GM12891 (cell line): ENCODE measurements at regions not wholly inside any gene's neighbourhood (a gene's known extent, or its start where the extent isn't known, plus 50 kb on each side); places are given as distances from the start of the nearest gene placed in this dataset.

Experiments used
- DNase-seq: peaks from one replicate; pipeline ENCODE4 v3.0.0; 2011; ENCODE audit warnings: low spot score; ENCODE audit not compliant: insufficient read length
- FAIRE-seq: peaks from 2 replicates; lab custom pipeline; 2011; peaks lifted over from hg19 to GRCh38; lab: Jason Lieb, UNC
- PAX5 ChIP-seq: IDR thresholded peaks from 2 replicates; pipeline ENCODE4 v1.6.1; 2011; ENCODE audit warnings: low read length, moderate library complexity, mild to moderate bottlenecking; ENCODE audit not compliant: insufficient read depth, severe bottlenecking
- POLR2A ChIP-seq: IDR thresholded peaks from 2 replicates; pipeline ENCODE4 v1.6.1; 2011; ENCODE audit warnings: low read depth, low read length, control low read depth
- POLR2AphosphoS5 ChIP-seq: IDR thresholded peaks from 2 replicates; pipeline ENCODE4 v1.6.1; 2011; ENCODE audit warnings: low read depth, low read length, control low read depth
- POU2F2 ChIP-seq: IDR thresholded peaks from 2 replicates; pipeline ENCODE4 v1.6.1; 2011; ENCODE audit warnings: low read depth, mild to moderate bottlenecking, control low read depth, low read length, moderate library complexity
- SPI1 ChIP-seq: IDR thresholded peaks from 2 replicates; pipeline ENCODE4 v1.6.1; 2011; ENCODE audit warnings: low read depth, low read length, control low read depth
- TAF1 ChIP-seq: IDR thresholded peaks from 2 replicates; pipeline ENCODE4 v1.6.1; 2011; ENCODE audit warnings: low read depth, low read length, control low read depth

DNA sequence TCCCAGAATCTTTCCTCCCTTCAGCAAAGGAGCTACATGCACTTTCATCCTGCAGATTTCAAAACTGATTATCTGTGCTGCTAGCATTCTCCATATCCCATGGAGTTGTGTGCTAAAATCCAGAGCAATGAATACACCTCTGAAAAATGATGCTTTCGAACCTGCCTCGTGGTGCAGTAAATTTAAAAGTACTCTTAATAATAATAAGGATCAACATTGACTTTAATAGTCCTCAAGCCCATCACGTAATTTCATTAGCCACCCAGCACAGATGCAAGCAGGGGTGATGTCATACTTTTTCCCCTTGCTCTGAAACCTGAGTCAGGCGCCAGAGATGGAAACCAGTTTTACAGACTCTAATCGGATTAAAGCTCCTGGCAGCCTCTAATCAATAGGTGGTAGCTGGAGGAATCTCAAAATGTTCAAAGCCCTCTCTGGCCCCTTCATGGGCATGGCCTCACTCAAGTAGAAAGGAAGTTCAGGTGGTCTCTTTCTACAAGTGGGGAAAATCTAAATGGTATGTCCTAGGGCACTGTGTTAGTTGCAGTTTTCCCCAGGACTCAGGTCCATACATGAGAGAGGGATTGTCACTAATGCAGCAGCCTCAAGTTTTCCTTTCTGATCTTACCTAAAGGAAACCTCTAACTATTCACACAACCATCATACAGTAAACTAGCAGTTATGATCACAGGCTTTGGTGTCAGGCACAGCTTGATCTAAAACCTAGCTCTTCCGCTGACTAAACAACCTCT is 221.6 kb upstream of the SLC30A5 start:
- no peak for TF ChIP-seq POLR2A
- TF ChIP-seq POU2F2: no peak
- TF ChIP-seq SPI1: no peak
- TF ChIP-seq POLR2AphosphoS5: no peak
- DNase-seq: no peak
- no peak for FAIRE-seq

DNA sequence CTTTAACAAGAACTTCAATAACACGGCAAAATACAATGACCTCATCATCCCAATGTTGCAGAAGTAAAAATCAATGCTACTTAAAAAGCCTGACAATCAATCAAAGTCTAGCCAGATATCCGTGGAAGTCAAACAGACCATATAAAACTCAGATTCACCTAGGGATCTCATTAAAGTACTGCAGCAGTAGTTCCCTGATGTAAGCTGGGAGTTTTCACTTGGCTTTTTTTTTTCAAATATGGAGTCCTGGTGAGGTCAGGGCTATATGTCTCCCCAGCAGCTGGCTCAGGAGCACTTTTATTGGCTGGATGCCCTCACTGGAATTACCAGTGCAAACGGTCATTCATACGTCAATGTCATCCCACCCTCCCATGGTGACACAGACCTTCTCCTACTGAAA is 220.6 kb upstream of the SLC30A5 start:
- no peak for DNase-seq
- no peak for FAIRE-seq
- no peak for TF ChIP-seq SPI1
- no peak for TF ChIP-seq POLR2AphosphoS5
- no peak for TF ChIP-seq PAX5
- no peak for TF ChIP-seq POU2F2
- no peak for TF ChIP-seq POLR2A
- TF ChIP-seq TAF1: no peak

DNA sequence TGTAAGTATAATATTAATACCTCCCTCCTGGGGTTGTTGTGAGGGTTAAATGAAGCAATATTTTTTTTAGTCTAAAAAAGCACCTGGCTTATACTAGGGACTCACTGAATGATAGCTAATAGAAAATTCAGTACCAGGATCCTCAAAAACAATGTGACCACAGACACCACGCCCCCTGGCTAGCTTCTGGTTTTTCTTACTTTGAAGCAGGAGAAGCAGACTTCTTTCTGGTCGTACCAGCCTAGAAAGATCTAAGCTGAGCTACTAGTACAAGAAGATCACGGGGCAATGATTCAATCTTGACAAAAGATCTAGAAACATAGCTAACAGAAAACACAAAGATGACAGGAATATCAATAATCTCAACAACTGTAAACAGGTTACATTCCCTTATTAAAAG is 218.5 kb upstream of the SLC30A5 start:
- TF ChIP-seq POLR2A (no peak), PAX5 (no peak), POLR2AphosphoS5 (no peak), SPI1 (no peak), POU2F2 (no peak), TAF1 (no peak)
- FAIRE-seq (no peak), DNase-seq (no peak)

DNA sequence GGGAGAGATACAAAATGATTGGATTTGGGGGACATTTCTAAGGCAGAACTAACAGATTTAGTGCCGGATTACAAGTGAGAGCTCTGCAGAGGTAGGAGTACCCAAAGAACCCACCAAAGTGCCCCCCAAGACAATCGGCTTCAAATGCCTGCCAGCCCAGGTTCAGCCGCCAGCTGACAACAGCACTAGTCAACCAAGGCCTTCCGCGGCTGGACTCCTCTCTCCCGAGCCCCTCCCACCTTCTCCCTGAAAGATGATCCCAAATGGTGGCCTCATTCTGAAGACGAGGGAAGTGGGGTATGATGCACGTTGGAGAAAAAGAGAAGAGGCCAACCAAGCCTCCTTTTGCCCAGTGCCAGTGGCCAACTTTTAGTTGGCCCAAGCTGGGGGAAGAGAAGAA is 210.4 kb upstream of the SLC30A5 start:
- TF ChIP-seq TAF1 (no peak), SPI1 (no peak), POU2F2 (no peak), POLR2AphosphoS5 (no peak), PAX5 (no peak), POLR2A (no peak)
- DNase-seq (no peak), FAIRE-seq (no peak)

DNA sequence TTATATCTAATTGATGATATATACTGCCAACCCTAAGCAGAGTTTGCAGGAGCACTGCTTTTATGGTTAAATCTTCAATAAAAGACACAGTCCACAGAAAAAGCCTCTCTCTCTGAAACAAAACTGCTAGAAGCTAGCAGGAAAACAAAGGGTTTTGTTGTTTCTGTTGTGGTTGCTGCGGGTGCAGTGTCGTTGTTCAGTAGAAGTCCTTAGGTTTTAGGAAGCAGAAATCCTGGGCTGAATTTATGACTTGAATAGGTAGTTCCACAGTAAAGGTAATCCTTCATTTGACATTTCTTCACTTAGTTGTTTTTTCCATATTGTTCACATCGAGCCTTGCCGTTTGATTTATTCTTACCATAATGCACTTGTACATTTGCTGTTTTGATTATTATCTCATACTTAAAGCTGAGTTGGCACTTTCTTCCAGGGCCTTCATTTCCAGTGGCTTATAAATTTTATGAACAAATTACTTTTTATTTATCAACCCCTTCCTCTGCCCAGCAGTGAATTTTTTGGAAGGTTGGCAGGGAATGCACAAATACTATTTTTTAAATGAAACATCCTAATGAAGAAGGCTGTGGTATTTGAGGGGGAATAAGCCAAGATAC is 209.6 kb upstream of the SLC30A5 start:
- no peak for FAIRE-seq
- TF ChIP-seq POLR2A (no peak), POLR2AphosphoS5 (no peak), POU2F2 (no peak), TAF1 (no peak), SPI1 (no peak), PAX5 (no peak)
- no peak for DNase-seq

DNA sequence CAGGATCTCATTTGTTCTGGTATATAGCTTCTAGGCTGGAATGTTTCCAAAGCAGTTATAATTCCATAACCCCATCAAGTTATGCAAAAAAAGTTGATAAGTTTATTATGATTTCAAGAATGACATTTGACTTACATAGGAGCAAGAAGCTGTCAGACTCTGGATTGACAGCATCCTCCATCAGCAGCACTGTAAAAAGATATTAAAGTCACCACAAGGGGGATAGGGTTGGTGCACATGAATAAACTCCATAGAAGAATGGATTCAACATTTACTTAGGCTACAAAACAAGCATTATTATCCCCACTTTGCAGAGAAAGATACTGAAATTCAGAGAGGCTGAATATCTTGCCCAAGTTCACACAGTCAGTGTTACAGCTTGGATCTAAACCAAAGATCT is 208.9 kb upstream of the SLC30A5 start:
- no peak for DNase-seq
- no peak for FAIRE-seq
- TF ChIP-seq SPI1 (no peak), POLR2AphosphoS5 (no peak)

DNA sequence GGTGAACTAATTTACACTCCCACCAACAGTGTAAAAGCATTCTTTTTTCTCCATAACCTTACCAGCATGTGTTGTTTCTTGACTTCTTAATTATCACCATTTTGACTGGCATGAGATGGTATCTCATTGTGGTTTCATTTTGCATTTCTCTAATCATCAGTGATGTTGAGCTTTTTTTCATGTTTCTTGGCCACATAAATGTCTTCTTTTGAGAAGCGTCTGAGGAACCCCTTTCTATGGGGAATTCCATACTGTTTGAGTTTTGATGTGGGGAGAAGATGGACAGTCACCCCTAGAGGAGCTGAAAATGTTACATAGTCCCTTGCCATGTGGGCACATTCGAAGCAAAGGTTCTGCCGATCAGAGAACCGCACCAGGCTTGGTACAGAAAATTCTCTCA is 207.0 kb upstream of the SLC30A5 start:
- DNase-seq (no peak), FAIRE-seq (no peak)
- TF ChIP-seq POLR2A: no peak
- TF ChIP-seq TAF1: no peak
- no peak for TF ChIP-seq SPI1
- TF ChIP-seq POU2F2: no peak
- TF ChIP-seq POLR2AphosphoS5: no peak
- no peak for TF ChIP-seq PAX5

DNA sequence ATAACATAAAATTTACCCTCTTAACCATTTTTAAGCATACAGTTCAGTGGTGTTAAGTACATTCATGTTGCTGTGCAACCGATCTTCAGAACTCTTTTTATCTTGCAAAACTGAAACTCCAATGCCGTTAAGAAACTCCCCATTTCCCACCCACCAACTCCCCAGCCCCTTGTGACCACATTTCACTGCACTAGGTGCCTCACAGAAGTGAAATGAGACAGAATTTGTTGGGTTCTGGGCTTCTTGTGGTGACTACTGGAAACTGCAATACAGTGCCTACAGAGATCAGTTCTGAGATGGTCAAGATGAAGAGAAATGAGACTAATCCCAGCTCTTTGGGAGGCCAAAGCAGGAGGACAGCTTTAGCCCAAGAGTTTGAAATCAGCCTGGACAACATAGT is 202.1 kb upstream of the SLC30A5 start:
- TF ChIP-seq POLR2A (no peak), TAF1 (no peak), SPI1 (no peak)
- FAIRE-seq: no peak
- peak; percentile 7 for DNase-seq

DNA sequence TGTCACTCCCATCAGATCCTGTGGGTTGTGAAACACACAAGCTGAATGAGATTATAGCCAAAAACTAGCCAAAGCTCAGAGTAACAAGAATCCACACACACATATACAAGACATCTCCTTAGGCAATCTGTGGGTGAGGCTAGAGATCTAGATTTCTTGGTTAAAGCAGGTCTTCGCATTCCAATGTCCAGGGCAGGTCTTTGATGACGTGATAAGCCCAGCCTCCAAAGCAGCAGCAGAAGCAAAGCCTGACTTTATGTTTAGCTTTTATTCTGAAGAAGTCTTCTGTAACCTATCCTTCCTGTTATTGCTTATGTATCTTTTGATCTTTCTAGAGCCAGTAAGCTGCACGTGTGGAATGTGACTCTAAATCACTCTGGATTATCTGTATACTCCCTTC is 199.1 kb upstream of the SLC30A5 start:
- FAIRE-seq (no peak), DNase-seq (no peak)
- TF ChIP-seq SPI1: no peak
- no peak for TF ChIP-seq PAX5

DNA sequence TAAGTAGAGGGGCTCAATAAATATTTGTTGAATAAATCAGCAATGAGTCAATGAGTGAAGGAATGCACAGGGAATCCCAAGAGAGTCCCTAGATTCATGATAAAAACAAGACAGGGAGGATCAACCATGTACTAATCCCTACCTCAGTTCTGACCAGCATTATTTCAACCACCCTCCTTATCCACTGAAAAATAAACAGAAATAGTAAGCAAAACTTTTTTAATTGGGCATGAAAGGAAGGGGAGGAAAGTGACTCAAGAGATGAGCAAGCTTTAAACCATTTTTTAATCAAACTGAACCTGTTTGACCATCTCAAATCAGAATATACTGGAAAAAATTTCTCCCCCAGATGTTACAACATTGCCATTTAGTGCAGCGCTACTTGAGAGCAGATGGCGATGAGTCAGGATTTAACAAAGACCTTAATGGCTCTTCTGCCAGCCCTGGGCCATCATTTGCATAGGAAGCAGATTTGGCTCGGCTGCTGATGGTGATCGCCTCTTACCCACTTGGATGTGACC is 194.8 kb upstream of the SLC30A5 start:
- FAIRE-seq: no peak
- TF ChIP-seq PAX5 (no peak), TAF1 (no peak), POLR2AphosphoS5 (no peak), POU2F2 (no peak), POLR2A (no peak), SPI1 (no peak)
- no peak for DNase-seq
